HL-60 (cell line): ENCODE measurements at regions not wholly inside any gene's neighbourhood (a gene's known extent, or its start where the extent isn't known, plus 50 kb on each side); places are given as distances from the start of the nearest gene placed in this dataset.

Experiments
- DNase-seq, 2 experiments: peaks; one replicate each; pipeline ENCODE4 v3.0.0-alpha.2; 2010 to 2020; ENCODE audit warnings: low read depth in 1 of 2, low spot score in 1 of 2
- H3K27ac ChIP-seq: fragments of 250-450 bp; sonication (Bioruptor Pico); replicated peaks from 2 replicates; pipeline ENCODE4 v1.5.1; 2020; ENCODE audit warnings: mild to moderate bottlenecking, moderate library complexity
- H3K27me3 ChIP-seq: fragments of 250-450 bp; sonication (Bioruptor Pico); 2 replicates; pipeline ENCODE4 v1.5.1; 2021; ENCODE audit warnings: mild to moderate bottlenecking, moderate library complexity; ENCODE audit not compliant: insufficient read depth, poor library complexity, severe bottlenecking
- H3K4me3 ChIP-seq: replicated peaks from 2 replicates; pipeline ENCODE4 v1.5.1; 2011; ENCODE audit warnings: mild to moderate bottlenecking, control low read depth, low read length; ENCODE audit not compliant: insufficient read depth
- GABPA ChIP-seq: IDR thresholded peaks from 2 replicates; pipeline ENCODE4 v1.6.1; 2012; ENCODE audit warnings: low read depth
- POLR2AphosphoS5 ChIP-seq: IDR thresholded peaks from 2 replicates; pipeline ENCODE4 v1.6.1; 2012; ENCODE audit warnings: low read depth
- SPI1 ChIP-seq: IDR thresholded peaks from 2 replicates; pipeline ENCODE4 v1.6.1; 2012; ENCODE audit warnings: low read depth, mild to moderate bottlenecking, borderline replicate concordance
- TF ChIP-seq, protein P1 (sequence below): IDR thresholded peaks from 2 replicates; pipeline ENCODE4 v1.6.1; 2012; ENCODE audit warnings: low read depth; ENCODE audit not compliant: insufficient replicate concordance
- TF ChIP-seq, protein P2 (sequence below): IDR thresholded peaks from one replicate; pipeline ENCODE4 v1.5.1; 2011; ENCODE audit warnings: low read length, control low read depth, inconsistent platforms; ENCODE audit not compliant: insufficient read depth

GRCh38 chr11:92750794-92751193, 218.7 kb upstream of the MTNR1B start:
- TF ChIP-seq GABPA (no peak), POLR2AphosphoS5 (no peak), SPI1 (no peak)
- TF ChIP-seq, protein P1, sequence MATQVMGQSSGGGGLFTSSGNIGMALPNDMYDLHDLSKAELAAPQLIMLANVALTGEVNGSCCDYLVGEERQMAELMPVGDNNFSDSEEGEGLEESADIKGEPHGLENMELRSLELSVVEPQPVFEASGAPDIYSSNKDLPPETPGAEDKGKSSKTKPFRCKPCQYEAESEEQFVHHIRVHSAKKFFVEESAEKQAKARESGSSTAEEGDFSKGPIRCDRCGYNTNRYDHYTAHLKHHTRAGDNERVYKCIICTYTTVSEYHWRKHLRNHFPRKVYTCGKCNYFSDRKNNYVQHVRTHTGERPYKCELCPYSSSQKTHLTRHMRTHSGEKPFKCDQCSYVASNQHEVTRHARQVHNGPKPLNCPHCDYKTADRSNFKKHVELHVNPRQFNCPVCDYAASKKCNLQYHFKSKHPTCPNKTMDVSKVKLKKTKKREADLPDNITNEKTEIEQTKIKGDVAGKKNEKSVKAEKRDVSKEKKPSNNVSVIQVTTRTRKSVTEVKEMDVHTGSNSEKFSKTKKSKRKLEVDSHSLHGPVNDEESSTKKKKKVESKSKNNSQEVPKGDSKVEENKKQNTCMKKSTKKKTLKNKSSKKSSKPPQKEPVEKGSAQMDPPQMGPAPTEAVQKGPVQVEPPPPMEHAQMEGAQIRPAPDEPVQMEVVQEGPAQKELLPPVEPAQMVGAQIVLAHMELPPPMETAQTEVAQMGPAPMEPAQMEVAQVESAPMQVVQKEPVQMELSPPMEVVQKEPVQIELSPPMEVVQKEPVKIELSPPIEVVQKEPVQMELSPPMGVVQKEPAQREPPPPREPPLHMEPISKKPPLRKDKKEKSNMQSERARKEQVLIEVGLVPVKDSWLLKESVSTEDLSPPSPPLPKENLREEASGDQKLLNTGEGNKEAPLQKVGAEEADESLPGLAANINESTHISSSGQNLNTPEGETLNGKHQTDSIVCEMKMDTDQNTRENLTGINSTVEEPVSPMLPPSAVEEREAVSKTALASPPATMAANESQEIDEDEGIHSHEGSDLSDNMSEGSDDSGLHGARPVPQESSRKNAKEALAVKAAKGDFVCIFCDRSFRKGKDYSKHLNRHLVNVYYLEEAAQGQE = no peak
- TF ChIP-seq, protein P2, sequence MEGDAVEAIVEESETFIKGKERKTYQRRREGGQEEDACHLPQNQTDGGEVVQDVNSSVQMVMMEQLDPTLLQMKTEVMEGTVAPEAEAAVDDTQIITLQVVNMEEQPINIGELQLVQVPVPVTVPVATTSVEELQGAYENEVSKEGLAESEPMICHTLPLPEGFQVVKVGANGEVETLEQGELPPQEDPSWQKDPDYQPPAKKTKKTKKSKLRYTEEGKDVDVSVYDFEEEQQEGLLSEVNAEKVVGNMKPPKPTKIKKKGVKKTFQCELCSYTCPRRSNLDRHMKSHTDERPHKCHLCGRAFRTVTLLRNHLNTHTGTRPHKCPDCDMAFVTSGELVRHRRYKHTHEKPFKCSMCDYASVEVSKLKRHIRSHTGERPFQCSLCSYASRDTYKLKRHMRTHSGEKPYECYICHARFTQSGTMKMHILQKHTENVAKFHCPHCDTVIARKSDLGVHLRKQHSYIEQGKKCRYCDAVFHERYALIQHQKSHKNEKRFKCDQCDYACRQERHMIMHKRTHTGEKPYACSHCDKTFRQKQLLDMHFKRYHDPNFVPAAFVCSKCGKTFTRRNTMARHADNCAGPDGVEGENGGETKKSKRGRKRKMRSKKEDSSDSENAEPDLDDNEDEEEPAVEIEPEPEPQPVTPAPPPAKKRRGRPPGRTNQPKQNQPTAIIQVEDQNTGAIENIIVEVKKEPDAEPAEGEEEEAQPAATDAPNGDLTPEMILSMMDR = no peak
- Histone ChIP-seq H3K4me3 (no peak overlapping the region), H3K27me3 (no peaks in the 10 kb centered on the region), H3K27ac (no peak overlapping the region)
- DNase-seq = no peak

DNA sequence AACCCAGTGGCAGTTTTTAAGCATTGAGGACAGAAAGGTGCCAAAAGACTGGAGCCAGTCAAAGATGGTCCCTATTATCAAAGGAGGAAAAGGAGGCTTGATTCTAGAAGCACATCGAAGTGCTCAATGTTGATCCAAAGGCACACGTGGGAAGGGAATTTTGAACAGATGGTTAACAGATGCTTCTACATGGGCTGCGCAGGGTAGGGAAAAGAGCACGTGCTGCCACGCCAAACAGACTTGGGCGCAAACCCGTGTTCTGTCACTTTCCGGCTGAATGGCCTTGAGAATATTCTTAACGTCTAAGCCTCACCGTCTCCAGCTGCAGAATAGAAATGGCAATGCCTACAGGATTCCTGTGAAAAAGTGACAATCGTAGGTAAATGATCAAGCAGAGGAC, 217.9 kb upstream of the MTNR1B start:
- Histone ChIP-seq H3K4me3 (no peak overlapping the region), H3K27me3 (no peaks in the 10 kb centered on the region), H3K27ac (no peak overlapping the region)
- DNase-seq = no peak
- no peak for TF ChIP-seq POLR2AphosphoS5
- TF ChIP-seq, protein P2 = no peak
- no peak for TF ChIP-seq SPI1
- TF ChIP-seq, protein P1 = no peak
- TF ChIP-seq GABPA = no peak

DNA sequence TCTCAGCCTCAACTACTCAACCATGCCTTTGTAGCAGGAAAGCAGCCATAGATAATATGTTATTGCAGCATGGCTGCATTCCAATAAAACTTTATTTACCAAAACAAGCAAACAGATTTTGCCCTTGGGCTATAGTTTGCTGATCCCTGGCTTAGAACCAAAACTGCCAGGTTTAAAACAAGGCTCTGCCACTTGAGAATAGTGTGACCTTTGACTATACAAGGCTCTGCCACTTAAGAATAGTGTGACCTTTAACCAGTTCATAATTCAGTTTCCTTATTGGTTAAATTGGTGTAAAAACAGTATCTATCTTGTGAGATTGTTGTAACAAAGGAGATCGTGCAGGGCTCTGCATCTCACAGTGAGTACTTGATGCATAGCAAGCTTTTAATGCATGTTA, 217.3 kb upstream of the MTNR1B start:
- TF ChIP-seq GABPA (no peak), POLR2AphosphoS5 (no peak), SPI1 (no peak)
- TF ChIP-seq, protein P1 = no peak
- TF ChIP-seq, protein P2 = no peak
- no peak for DNase-seq
- H3K27ac ChIP-seq = no peak overlapping the region
- H3K4me3 ChIP-seq = no peak overlapping the region
- H3K27me3 ChIP-seq = no peaks in the 10 kb centered on the region
